HEK293T (cell line): ENCODE measurements at regions not wholly inside any gene's neighbourhood (a gene's known extent, or its start where the extent isn't known, plus 50 kb on each side); places are given as distances from the start of the nearest gene placed in this dataset.

Experiments
- CTCF ChIA-PET: fragments of 350-600 bp; formaldehyde crosslinking; extraction: SDS; loops from one replicate; lab custom pipeline; 2021; ENCODE audit warnings: antibody characterized with exemption, inconsistent platforms; lab: Yijun Ruan, JAX
- POLR2A ChIA-PET: fragments of 350-600 bp; formaldehyde crosslinking; extraction: SDS; loops from one replicate; lab custom pipeline; 2020; ENCODE audit warnings: antibody characterized with exemption, inconsistent platforms; lab: Yijun Ruan, JAX
- DNase-seq: peaks from one replicate; pipeline ENCODE4 v3.0.0; 2012; ENCODE audit warnings: mixed read lengths; ENCODE audit errors: extremely low spot score
- ARNT ChIP-seq: fragments of 450-650 bp; IDR thresholded peaks from 2 replicates; pipeline ENCODE4 v1.6.1; 2017; ENCODE audit warnings: mild to moderate bottlenecking
- BHLHE40 ChIP-seq: fragments of 450-650 bp; IDR thresholded peaks from 2 replicates; pipeline ENCODE4 v1.6.1; 2016; ENCODE audit warnings: mild to moderate bottlenecking, moderate library complexity, borderline replicate concordance
- CTBP1 ChIP-seq: fragments of 450-650 bp; IDR thresholded peaks from 2 replicates; pipeline ENCODE4 v1.6.1; 2016; ENCODE audit warnings: borderline replicate concordance
- ELF4 ChIP-seq: fragments of 450-650 bp; IDR thresholded peaks from 2 replicates; pipeline ENCODE4 v1.6.1; 2017; ENCODE audit warnings: antibody characterized with exemption
- FOXA1 ChIP-seq: fragments of 450-650 bp; IDR thresholded peaks from 2 replicates; pipeline ENCODE4 v1.6.1; 2016; ENCODE audit warnings: mild to moderate bottlenecking
- FOXK2 ChIP-seq: fragments of 450-650 bp; IDR thresholded peaks from 2 replicates; pipeline ENCODE4 v1.6.1; 2016; ENCODE audit warnings: mild to moderate bottlenecking
- FOXM1 ChIP-seq: fragments of 450-650 bp; IDR thresholded peaks from 2 replicates; pipeline ENCODE4 v1.6.1; 2017; ENCODE audit warnings: mild to moderate bottlenecking, borderline replicate concordance
- HDGF ChIP-seq: fragments of 450-650 bp; IDR thresholded peaks from 2 replicates; pipeline ENCODE4 v1.6.1; 2017; ENCODE audit warnings: antibody characterized with exemption, borderline replicate concordance
- L3MBTL2 ChIP-seq: fragments of 450-650 bp; conservative IDR thresholded peaks from 2 replicates; pipeline ENCODE4 v1.6.1; 2016; ENCODE audit warnings: mild to moderate bottlenecking
- LEF1 ChIP-seq: fragments of 450-650 bp; IDR thresholded peaks from 2 replicates; pipeline ENCODE4 v1.6.1; 2017; ENCODE audit warnings: mild to moderate bottlenecking, borderline replicate concordance
- NFRKB ChIP-seq: fragments of 450-650 bp; IDR thresholded peaks from 2 replicates; pipeline ENCODE4 v1.6.1; 2016; ENCODE audit warnings: mild to moderate bottlenecking, moderate library complexity
- SP1 ChIP-seq: fragments of 450-650 bp; IDR thresholded peaks from 2 replicates; pipeline ENCODE4 v1.6.1; 2017
- SUZ12 ChIP-seq: fragments of 450-650 bp; IDR thresholded peaks from 2 replicates; pipeline ENCODE4 v1.6.1; 2016; ENCODE audit warnings: mild to moderate bottlenecking
- TARDBP ChIP-seq: fragments of 450-650 bp; IDR thresholded peaks from 2 replicates; pipeline ENCODE4 v1.6.1; 2016
- ZNF384 ChIP-seq: fragments of 450-650 bp; IDR thresholded peaks from 2 replicates; pipeline ENCODE4 v1.6.1; 2016
- TF ChIP-seq, protein P1 (sequence below): fragments of 450-650 bp; IDR thresholded peaks from 2 replicates; pipeline ENCODE4 v1.6.1; 2016

DNA sequence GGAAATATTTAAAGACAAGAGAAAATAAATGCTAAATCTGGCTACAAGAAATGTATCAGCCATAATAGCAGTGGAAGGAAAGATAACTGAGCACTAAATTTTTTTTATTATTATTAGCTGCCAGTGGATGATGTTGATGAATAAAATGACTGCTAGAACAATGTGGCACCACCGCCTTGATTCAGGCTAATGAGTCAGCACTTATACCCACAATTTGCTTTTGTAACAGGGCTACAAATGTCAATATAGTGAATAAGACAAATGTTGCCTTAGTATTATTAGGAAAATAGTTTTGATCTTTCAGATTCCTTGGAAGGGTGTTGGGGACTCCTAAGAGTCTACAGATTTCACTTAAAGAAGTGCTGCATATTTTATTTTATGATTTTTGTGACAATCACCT, 555.2 kb upstream of the GRAMD2B start:
- TF ChIP-seq, protein P1, sequence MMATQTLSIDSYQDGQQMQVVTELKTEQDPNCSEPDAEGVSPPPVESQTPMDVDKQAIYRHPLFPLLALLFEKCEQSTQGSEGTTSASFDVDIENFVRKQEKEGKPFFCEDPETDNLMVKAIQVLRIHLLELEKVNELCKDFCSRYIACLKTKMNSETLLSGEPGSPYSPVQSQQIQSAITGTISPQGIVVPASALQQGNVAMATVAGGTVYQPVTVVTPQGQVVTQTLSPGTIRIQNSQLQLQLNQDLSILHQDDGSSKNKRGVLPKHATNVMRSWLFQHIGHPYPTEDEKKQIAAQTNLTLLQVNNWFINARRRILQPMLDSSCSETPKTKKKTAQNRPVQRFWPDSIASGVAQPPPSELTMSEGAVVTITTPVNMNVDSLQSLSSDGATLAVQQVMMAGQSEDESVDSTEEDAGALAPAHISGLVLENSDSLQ = no peak
- TF ChIP-seq SUZ12 (no peak), ELF4 (no peak), HDGF (no peak), ZNF384 (no peak), FOXA1 (no peak), FOXM1 (no peak)
- no peak for DNase-seq
- ChIA-PET POLR2A (no interaction called here), CTCF (interaction anchor here (0.6 kb wide), 1 partner anchor 33 kb away, joined by 7 read pairs; no protein-coding TSS in a partner anchor)

DNA sequence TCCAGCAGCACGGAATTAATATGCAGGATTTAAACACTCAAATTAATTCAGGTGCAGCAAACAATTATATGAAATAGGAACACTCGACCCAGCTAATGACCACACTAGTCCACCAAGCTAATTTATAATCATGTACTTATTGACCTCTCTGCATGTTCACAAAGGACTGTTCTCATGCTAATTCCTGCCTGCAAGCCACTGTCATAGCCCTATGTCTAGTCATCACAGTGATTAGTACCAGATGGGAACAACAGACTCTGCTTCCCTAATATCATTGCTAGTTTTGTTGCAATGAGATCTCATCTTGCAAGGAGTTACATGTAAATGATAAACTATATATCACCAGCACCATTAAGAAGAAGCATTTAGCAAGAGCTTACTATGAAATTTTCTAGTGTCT, 553.0 kb upstream of the GRAMD2B start:
- ChIA-PET POLR2A (no interaction called here), CTCF (no interaction called here)
- DNase-seq = no peak
- TF ChIP-seq SUZ12 (no peak), ZNF384 (no peak), BHLHE40 (no peak), FOXA1 (no peak), CTBP1 (no peak), FOXM1 (no peak), HDGF (no peak), FOXK2 (no peak), NFRKB (no peak), SP1 (no peak), LEF1 (no peak), ELF4 (no peak), ARNT (no peak)
- TF ChIP-seq, protein P1 = no peak

- CTCF ChIA-PET = no interaction called here
- TF ChIP-seq NFRKB (no peak), FOXA1 (no peak)
- TF ChIP-seq, protein P1 = no peak
- DNase-seq = no peak
- POLR2A ChIA-PET = no interaction called here
Observed at GRCh38 chr5:125874057-125874456, 549.2 kb upstream of the GRAMD2B start.

- ChIA-PET CTCF (no interaction called here), POLR2A (no interaction called here)
- TF ChIP-seq BHLHE40 (no peak), L3MBTL2 (no peak), ELF4 (no peak)
- TF ChIP-seq, protein P1 = no peak
- DNase-seq = peak; percentile 18
Observed at GRCh38 chr5:125874717-125875116, 548.5 kb upstream of the GRAMD2B start.

DNA sequence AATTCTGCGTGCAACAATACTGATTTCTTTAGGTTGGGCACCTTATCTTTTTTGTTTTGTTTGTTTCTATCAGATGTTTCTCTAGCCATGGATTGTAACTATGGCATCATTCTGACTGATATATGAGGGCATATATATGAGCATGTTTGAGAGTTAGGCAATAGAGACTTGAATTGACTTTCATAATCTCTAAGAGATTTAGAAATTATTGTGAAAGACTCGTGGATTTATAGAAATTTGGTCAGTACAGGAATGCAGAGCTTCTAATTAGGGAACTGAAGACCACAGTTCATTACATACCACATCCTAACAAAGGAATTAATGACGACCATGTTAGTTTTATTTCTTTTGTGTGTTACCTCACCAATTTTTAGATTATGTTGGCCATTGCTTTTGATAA, 546.0 kb upstream of the GRAMD2B start:
- ChIA-PET POLR2A (no interaction called here), CTCF (no interaction called here)
- TF ChIP-seq ELF4 (no peak), TARDBP (no peak), ARNT (no peak), FOXA1 (no peak), ZNF384 (no peak), HDGF (no peak), NFRKB (no peak), SP1 (no peak), L3MBTL2 (no peak), SUZ12 (no peak), FOXM1 (no peak), LEF1 (no peak), BHLHE40 (no peak), FOXK2 (no peak), CTBP1 (no peak)
- TF ChIP-seq, protein P1 = no peak
- DNase-seq = no peak

- TF ChIP-seq ELF4 = no peak
- no peak for TF ChIP-seq TARDBP
- no peak for TF ChIP-seq BHLHE40
- TF ChIP-seq SUZ12 = no peak
- TF ChIP-seq L3MBTL2 = no peak
- TF ChIP-seq CTBP1 = no peak
- TF ChIP-seq FOXA1 = no peak
- DNase-seq = no peak
- ChIA-PET POLR2A (no interaction called here), CTCF (no interaction called here)
Observed at GRCh38 chr5:125882061-125882460, 541.1 kb upstream of the GRAMD2B start.
